Tibial artery (tissue), 4 donors: ENCODE measurements at regions not wholly inside any gene's neighbourhood (a gene's known extent, or its start where the extent isn't known, plus 50 kb on each side); places are given as distances from the start of the nearest gene placed in this dataset.

Experiments
- DNase-seq, 2 donors: peaks; one replicate each; pipeline ENCODE4 v3.0.0-alpha.2; 2019
- H3K27ac ChIP-seq, 2 donors: fragments of 200-600 bp; sonication (generic) in 1 of 2; 1 replicate in 1 of 2; 2 replicates in 1 of 2; pipeline ENCODE4 v1.5.1; 2018 to 2019; ENCODE audit warnings: mild to moderate bottlenecking in 1 of 2
- H3K27me3 ChIP-seq, 2 donors: fragments of 200-600 bp; sonication (generic) in 1 of 2; one replicate each; pipeline versions ENCODE4 v1.5.1 to v1.6.0; 2016 to 2019
- H3K36me3 ChIP-seq, 3 donors: fragments of 200-600 bp; sonication (generic) in 2 of 3; one replicate each; pipeline ENCODE4 v1.5.1; 2016 to 2019; ENCODE audit warnings: mild to moderate bottlenecking in 2 of 3
- H3K4me1 ChIP-seq, 4 donors: fragments of 200-600 bp; sonication (generic) in 2 of 4; 1 replicate in 3 of 4; 2 replicates in 1 of 4; pipeline ENCODE4 v1.5.1; 2016 to 2019
- H3K4me3 ChIP-seq, 2 donors: fragments of 200-600 bp; sonication (generic) in 1 of 2; 1 replicate in 1 of 2; 2 replicates in 1 of 2; pipeline ENCODE4 v1.5.1; 2018 to 2019; ENCODE audit warnings: mild to moderate bottlenecking in 2 of 2
- H3K9me3 ChIP-seq, 3 donors: fragments of 200-600 bp; sonication (generic) in 1 of 3; one replicate each; pipeline ENCODE4 v1.5.1; 2016 to 2019
- intact Hi-C: fragments of 100-400 bp; cut with DNase I; formaldehyde crosslinking; loops from one replicate; pipeline ENCODE4 v1.15.0; 2023; ENCODE audit warnings: low total_unique reads
- TF ChIP-seq, protein P1 (sequence below), 2 experiments: fragments of 200-600 bp in 1 of 2; fragments of 450-650 bp in 1 of 2; IDR thresholded peaks; one replicate each; pipeline ENCODE4 v1.5.1; 2017 to 2019; ENCODE audit warnings: antibody characterized with exemption in 2 of 2, mild to moderate bottlenecking in 1 of 2, moderate library complexity in 1 of 2

DNA sequence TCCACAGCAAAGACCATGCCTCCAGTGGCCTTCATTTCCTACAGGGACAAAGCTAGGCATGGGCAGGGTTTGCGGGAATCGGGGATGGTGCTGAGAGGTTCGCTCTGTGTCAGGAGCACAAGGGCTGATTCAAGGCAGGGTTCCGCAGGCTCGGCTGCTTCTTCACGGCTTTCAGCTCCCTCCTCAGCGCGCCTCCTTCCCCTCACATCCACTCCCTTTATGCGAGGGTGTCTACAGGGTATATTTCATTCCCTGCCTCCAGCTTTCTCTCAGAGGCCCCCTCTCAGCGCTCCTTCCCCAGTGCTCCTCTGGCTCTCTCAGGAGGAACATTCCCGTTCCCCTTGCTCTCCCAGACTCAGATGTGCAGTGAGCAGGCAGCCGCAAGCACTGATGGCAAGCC lies 78.7 kb upstream of the ASB18 start:
- no peaks in the 10 kb centered on the region for H3K36me3 ChIP-seq

DNA sequence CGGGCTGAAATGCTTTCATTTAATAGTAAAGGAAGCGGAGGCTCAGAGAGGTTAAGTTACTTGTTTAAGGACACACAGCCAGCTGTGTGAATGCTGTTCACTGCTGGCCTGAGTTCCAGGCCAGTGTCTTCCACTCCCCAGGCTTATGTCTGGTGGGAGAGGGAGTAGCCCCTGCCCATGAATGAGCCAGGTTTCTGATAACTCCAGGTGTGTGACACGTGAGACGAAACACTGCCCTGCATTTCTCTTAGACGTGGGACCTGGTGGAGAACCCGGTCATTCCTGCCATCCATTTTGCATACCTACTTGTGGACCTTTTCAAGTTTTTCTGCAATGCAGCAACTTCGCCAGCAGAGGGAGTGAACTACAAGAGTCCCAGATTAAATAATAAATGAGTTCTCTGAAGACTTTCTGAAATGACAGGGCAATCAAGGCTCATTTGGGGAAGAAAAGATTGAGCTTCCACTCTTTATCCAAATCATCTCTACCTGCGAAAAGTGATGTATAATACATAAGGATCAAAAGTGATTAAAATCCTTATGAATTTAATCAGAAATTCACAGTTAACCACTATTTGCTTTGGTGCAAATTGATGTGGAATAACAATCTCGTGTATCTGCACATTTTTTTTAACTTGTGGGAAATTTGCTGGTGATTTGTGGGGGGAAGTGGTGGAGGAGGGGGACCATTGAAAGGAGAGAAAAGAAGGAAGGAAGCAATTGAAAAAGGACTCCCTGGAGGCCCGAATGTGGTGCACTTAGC lies 79.4 kb upstream of the ASB18 start:
- no peak overlapping the region for H3K4me3 ChIP-seq
- H3K27me3 ChIP-seq: no peaks in the 10 kb centered on the region
- H3K4me1 ChIP-seq: peaks cover 0 to 9% (median 5%) of the 10 kb centered on the region in 4 donors
- no peaks in the 10 kb centered on the region for H3K36me3 ChIP-seq
- intact Hi-C loops: no loop called here
- H3K27ac ChIP-seq: no peak overlapping the region
- TF ChIP-seq, protein P1, sequence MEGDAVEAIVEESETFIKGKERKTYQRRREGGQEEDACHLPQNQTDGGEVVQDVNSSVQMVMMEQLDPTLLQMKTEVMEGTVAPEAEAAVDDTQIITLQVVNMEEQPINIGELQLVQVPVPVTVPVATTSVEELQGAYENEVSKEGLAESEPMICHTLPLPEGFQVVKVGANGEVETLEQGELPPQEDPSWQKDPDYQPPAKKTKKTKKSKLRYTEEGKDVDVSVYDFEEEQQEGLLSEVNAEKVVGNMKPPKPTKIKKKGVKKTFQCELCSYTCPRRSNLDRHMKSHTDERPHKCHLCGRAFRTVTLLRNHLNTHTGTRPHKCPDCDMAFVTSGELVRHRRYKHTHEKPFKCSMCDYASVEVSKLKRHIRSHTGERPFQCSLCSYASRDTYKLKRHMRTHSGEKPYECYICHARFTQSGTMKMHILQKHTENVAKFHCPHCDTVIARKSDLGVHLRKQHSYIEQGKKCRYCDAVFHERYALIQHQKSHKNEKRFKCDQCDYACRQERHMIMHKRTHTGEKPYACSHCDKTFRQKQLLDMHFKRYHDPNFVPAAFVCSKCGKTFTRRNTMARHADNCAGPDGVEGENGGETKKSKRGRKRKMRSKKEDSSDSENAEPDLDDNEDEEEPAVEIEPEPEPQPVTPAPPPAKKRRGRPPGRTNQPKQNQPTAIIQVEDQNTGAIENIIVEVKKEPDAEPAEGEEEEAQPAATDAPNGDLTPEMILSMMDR (IDR thresholded peaks at IDR 0.05): peak; percentile 73 to 84
- peak in 1 of 2 donors; percentile 79 for DNase-seq
- no peaks in the 10 kb centered on the region for H3K9me3 ChIP-seq

More for the DNA sequence above, 78.7 kb upstream of the ASB18 start:
- TF ChIP-seq, protein P1 (IDR thresholded peaks at IDR 0.05): no peak
- intact Hi-C loops: no loop called here
- Histone ChIP-seq H3K9me3 (no peaks in the 10 kb centered on the region), H3K4me3 (no peak overlapping the region), H3K4me1 (peaks cover 0 to 15% (median 8%) of the 10 kb centered on the region in 4 donors), H3K27ac (no peak overlapping the region), H3K27me3 (no peaks in the 10 kb centered on the region)
- DNase-seq: no peak

GRCh38 chr2:236344446-236344845 lies 80.2 kb upstream of the ASB18 start:
- no peaks in the 10 kb centered on the region for H3K9me3 ChIP-seq
- no peaks in the 10 kb centered on the region for H3K27me3 ChIP-seq
- no peak for DNase-seq
- H3K27ac ChIP-seq: no peak overlapping the region
- H3K4me3 ChIP-seq: no peak overlapping the region
- intact Hi-C loops: no loop called here
- H3K4me1 ChIP-seq: peaks cover 0 to under 1% (median 0%) of the 10 kb centered on the region in 4 donors
- H3K36me3 ChIP-seq: no peaks in the 10 kb centered on the region
- TF ChIP-seq, protein P1 (IDR thresholded peaks at IDR 0.05): no peak

- Histone ChIP-seq H3K9me3 (no peaks in the 10 kb centered on the region), H3K27ac (no peak overlapping the region), H3K36me3 (no peaks in the 10 kb centered on the region), H3K27me3 (no peaks in the 10 kb centered on the region), H3K4me3 (no peak overlapping the region), H3K4me1 (no peaks in the 10 kb centered on the region)
- TF ChIP-seq, protein P1 (IDR thresholded peaks at IDR 0.05): no peak
- intact Hi-C loops: no loop called here
- no peak for DNase-seq
These were observed 81.0 kb upstream of the ASB18 start for GRCh38 chr2:236345081-236345714.

DNA sequence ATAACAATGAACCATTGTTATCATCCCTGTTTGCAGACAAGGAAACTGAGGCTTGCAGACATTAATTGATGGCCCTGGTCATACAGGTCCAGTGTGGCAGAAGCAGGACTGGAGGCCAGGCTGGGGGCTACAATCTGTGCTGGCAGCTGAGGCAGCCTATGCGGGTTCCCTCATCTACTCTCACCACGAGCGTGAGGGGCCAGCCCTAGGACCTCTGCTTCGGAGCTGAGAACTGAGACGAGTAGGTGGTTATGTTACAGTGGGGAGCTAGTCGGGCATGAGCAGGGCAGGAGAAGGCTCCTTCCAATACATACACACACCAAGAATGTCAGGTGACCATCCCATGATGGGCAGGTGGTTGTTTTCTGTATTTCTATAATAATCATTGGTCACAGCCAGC lies 82.2 kb upstream of the ASB18 start:
- no peak for DNase-seq
- intact Hi-C loops: no loop called here
- Histone ChIP-seq H3K4me3 (no peak overlapping the region), H3K27ac (no peak overlapping the region), H3K9me3 (no peaks in the 10 kb centered on the region), H3K36me3 (no peaks in the 10 kb centered on the region), H3K4me1 (no peaks in the 10 kb centered on the region), H3K27me3 (peaks cover 0 to 4% of the 10 kb centered on the region in 2 donors)
- TF ChIP-seq, protein P1 (IDR thresholded peaks at IDR 0.05): no peak
